AG04450 (cell line): ENCODE measurements at regions not wholly inside any gene's neighbourhood (a gene's known extent, or its start where the extent isn't known, plus 50 kb on each side); places are given as distances from the start of the nearest gene placed in this dataset.

Source experiments
- CTCF ChIA-PET: fragments of 300-600, 350-600 bp; formaldehyde crosslinking; extraction: SDS; loops from one replicate; lab custom pipeline; 2022; ENCODE audit warnings: antibody characterized with exemption, inconsistent platforms; lab: Charles Lee
- POLR2A ChIA-PET: fragments of 350-600 bp; formaldehyde crosslinking; extraction: SDS; loops from one replicate; lab custom pipeline; 2021; ENCODE audit warnings: antibody characterized with exemption, inconsistent platforms; lab: Yijun Ruan, JAX
- DNase-seq: peaks from one replicate; pipeline ENCODE4 v3.0.0-alpha.2; 2011; ENCODE audit warnings: low read depth, low spot score
- H3K27ac ChIP-seq: one replicate; pipeline ENCODE4 v1.5.1; 2012; ENCODE audit warnings: low read depth, low read length, control low read depth
- H3K27me3 ChIP-seq: one replicate; pipeline ENCODE4 v1.6.0; 2012; ENCODE audit warnings: low read length; ENCODE audit not compliant: control insufficient read depth, insufficient read depth
- H3K4me3 ChIP-seq: 2 replicates; pipeline ENCODE4 v1.5.1; 2011; ENCODE audit warnings: mild to moderate bottlenecking, low read depth, low read length, control low read depth
- H3K9me3 ChIP-seq: 2 replicates; pipeline ENCODE4 v1.5.1; 2012; ENCODE audit warnings: low read length; ENCODE audit not compliant: control insufficient read depth, insufficient read depth
- TF ChIP-seq, protein P1 (sequence below): IDR thresholded peaks from 2 replicates; pipeline ENCODE4 v1.5.1; 2011; ENCODE audit warnings: low read depth, low read length, control low read depth, inconsistent platforms

DNA sequence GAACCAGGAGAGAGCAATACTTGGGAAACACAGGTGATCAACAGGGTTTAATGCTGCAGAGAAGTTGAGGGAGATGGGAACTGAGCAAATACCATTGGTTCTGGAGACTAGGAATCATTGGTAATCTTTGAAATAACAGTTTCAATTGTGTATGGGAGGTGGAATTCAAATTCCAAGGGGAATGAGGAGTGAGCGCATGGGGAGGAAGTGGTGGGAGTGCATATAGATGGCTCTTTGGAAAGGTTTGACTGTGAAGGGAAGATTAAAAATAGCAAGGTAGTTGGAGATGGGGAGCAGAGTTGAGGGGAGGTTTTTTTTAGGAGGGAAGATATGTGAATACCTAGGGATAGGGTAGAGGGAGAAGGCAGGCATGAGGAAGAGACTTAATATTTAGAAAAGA, 51.1 kb upstream of the ROPN1 start:
- CTCF ChIA-PET: interaction anchor here (0.9 to 1.1 kb wide), 2 partner anchors 10 to 37 kb away, joined by 3 read pairs; partner anchors contain the start of gene KALRN
- POLR2A ChIA-PET: no interaction called here
- peaks cover 20% of the 10 kb centered on the region for H3K27me3 ChIP-seq
- H3K27ac ChIP-seq: no peak overlapping the region
- no peak overlapping the region for H3K4me3 ChIP-seq
- no peak for DNase-seq
- TF ChIP-seq, protein P1, sequence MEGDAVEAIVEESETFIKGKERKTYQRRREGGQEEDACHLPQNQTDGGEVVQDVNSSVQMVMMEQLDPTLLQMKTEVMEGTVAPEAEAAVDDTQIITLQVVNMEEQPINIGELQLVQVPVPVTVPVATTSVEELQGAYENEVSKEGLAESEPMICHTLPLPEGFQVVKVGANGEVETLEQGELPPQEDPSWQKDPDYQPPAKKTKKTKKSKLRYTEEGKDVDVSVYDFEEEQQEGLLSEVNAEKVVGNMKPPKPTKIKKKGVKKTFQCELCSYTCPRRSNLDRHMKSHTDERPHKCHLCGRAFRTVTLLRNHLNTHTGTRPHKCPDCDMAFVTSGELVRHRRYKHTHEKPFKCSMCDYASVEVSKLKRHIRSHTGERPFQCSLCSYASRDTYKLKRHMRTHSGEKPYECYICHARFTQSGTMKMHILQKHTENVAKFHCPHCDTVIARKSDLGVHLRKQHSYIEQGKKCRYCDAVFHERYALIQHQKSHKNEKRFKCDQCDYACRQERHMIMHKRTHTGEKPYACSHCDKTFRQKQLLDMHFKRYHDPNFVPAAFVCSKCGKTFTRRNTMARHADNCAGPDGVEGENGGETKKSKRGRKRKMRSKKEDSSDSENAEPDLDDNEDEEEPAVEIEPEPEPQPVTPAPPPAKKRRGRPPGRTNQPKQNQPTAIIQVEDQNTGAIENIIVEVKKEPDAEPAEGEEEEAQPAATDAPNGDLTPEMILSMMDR: no peak
- no peaks in the 10 kb centered on the region for H3K9me3 ChIP-seq

DNA sequence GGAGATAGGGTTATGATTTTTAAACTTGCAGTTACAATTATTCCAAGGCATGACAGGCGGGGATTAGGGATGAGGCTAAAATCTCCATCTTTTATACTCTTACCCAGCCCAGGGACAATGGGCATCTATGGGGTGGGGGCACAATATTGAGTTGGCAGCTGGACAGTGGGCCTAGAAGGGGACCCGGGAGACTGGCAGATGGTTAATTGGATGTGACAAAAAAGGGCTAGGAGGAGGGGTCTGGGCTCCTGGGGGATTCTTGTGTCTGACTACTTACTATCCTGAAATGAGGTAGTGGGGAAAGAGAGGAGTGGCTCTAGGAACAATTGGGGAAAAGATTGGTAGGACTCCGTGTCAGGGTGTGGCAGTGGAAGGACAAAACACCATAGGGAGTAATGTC, 53.0 kb upstream of the ROPN1 start:
- ChIA-PET POLR2A (no interaction called here), CTCF (no interaction called here)
- Histone ChIP-seq H3K9me3 (no peaks in the 10 kb centered on the region), H3K27me3 (peaks cover 18% of the 10 kb centered on the region), H3K27ac (no peak overlapping the region), H3K4me3 (no peak overlapping the region)
- no peak for DNase-seq
- TF ChIP-seq, protein P1: no peak

DNA sequence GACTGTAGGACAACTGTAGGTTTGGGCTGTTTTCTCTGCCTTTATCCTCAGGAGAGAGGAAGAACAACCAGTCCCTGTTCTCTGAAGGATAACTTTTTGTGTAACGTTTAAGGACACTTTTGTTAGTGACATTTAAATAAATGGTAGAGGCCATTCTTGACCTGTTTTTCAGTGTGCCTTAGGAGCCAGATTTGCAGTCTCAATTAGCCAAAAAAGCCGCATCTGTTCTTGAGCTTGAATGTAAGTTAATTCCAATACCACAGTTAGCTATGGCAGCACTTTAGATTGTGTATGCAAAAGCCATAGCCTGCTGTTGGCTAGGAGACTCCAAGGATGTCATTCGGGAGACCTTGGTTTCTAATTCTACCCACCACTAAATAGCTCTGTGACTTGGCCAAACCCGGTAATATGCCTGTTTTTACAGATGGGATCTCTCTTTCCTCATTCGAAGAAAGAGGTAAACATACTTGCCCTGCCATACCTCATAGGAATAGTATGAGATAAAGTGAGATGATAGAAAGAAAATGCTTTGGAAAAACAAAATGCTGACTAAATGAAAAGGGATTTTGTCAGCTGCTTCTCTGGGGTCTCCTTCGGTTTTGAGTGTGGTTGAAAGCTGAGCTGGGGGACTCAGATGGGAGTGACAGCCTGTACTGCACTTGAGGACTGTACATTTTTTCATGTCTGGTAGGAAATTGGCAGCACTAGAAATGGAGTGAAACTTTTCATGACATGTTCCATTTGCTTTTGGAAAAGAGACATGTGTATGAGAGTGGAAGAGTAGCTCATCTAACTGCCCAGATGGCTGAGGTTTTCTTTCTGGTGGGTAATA, 57.3 kb upstream of the ROPN1 start:
- POLR2A ChIA-PET: no interaction called here
- CTCF ChIA-PET: interaction anchor here (0.6 to 2.0 kb wide), 3 partner anchors 16 to 419 kb away, joined by 3 to 12 read pairs (median 3); partner anchors contain the start of gene KALRN
- peaks cover 6% of the 10 kb centered on the region for H3K27me3 ChIP-seq
- H3K4me3 ChIP-seq: no peak overlapping the region
- H3K27ac ChIP-seq: no peak overlapping the region
- H3K9me3 ChIP-seq: no peaks in the 10 kb centered on the region
- TF ChIP-seq, protein P1: no peak
- no peak for DNase-seq

DNA sequence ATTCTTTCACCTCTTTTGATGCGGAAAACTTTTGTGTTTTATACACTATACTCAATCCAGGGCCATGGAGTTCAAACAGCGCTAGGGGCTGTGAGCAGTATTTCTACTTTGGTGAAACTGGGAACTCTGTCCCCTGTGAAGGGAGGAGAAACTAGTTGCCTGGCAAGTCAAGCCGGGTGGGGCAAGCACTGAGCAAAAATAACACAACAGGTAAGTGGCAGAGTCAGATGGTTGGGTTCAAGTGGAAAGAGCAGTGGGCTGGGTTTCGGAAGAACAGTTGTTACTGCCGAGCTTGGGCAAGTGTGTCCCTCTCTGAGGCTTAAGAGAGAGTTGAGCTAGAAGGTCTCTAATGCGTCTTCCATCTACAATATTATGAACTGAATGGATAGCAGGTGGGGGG, 59.7 kb upstream of the ROPN1 start:
- Histone ChIP-seq H3K27ac (no peak overlapping the region), H3K4me3 (no peak overlapping the region), H3K9me3 (no peaks in the 10 kb centered on the region), H3K27me3 (peaks cover 9% of the 10 kb centered on the region)
- ChIA-PET POLR2A (no interaction called here), CTCF (interaction anchor here (0.7 to 2.0 kb wide), 3 partner anchors 19 to 28 kb away, joined by 3 to 9 read pairs (median 4); partner anchors contain the start of gene KALRN)
- no peak for DNase-seq
- TF ChIP-seq, protein P1: no peak

DNA sequence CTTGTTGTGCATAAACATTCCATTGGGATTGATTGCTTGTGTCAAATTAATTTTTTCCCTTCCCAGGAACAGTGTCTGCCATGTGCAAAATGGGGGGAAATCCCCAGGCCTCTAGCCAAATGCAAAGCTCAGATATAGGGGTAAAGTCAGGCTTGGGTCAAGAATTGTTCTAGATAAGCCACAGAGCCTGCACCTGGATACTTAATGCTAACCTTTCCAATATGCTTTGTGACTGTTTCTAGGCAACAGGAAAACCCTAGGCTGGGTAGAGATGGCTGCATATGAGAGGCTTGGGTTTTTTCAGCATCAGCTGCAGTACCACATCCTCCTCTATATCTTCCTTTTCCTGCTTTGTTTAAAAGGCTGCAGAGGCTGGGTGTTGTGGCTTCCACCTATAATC, 61.9 kb upstream of the ROPN1 start:
- Histone ChIP-seq H3K9me3 (no peaks in the 10 kb centered on the region), H3K27ac (no peak overlapping the region), H3K4me3 (no peak overlapping the region), H3K27me3 (peaks cover 10% of the 10 kb centered on the region)
- CTCF ChIA-PET: no interaction called here
- no peak for DNase-seq
- TF ChIP-seq, protein P1: no peak
- POLR2A ChIA-PET: no interaction called here
